Nephron (organoid): ENCODE measurements at regions not wholly inside any gene's neighbourhood (a gene's known extent, or its start where the extent isn't known, plus 50 kb on each side); places are given as distances from the start of the nearest gene placed in this dataset.

Source experiments
- H3K27ac Mint-ChIP-seq, 3 experiments: 2 replicates each; pipeline ENCODE4 v1.8.0; 2020; ENCODE audit warnings: mixed read lengths in 3 of 3, mild to moderate bottlenecking in 2 of 3, moderate library complexity in 1 of 3
- H3K27me3 Mint-ChIP-seq: 2 replicates; pipeline ENCODE4 v1.8.0; 2021; ENCODE audit warnings: low read depth, mild to moderate bottlenecking, moderate library complexity, mixed read lengths
- H3K36me3 Mint-ChIP-seq: 2 replicates; pipeline ENCODE4 v1.8.0; 2020; ENCODE audit warnings: low read depth, mixed read lengths
- H3K4me1 Mint-ChIP-seq: 2 replicates; pipeline ENCODE4 v1.8.0; 2020; ENCODE audit warnings: mixed read lengths
- H3K4me3 Mint-ChIP-seq, 3 experiments: 2 replicates each; pipeline ENCODE4 v1.8.0; 2020; ENCODE audit warnings: mild to moderate bottlenecking in 3 of 3, mixed read lengths in 3 of 3, moderate library complexity in 2 of 3
- H3K9me3 Mint-ChIP-seq: 2 replicates; pipeline ENCODE4 v1.8.0; 2020; ENCODE audit warnings: mixed read lengths
- TF ChIP-seq, protein P1 (sequence below), 3 experiments: fragments of 200-600 bp; sonication (generic); IDR thresholded peaks; one replicate each; pipeline ENCODE4 v1.5.0; 2021; ENCODE audit warnings: antibody characterized with exemption in 3 of 3; ENCODE audit not compliant: unreplicated experiment in 3 of 3

GRCh38 chr20:61184194-61184593, 67.9 kb upstream of the CDH4 start:
- H3K36me3 Mint-ChIP-seq, result no peaks in the 10 kb centered on the region
- H3K9me3 Mint-ChIP-seq, result no peaks in the 10 kb centered on the region
- H3K4me3 Mint-ChIP-seq, result no peak overlapping the region
- no peaks in the 10 kb centered on the region for H3K4me1 Mint-ChIP-seq
- H3K27ac Mint-ChIP-seq, result no peak overlapping the region
- peaks cover 36% of the 10 kb centered on the region for H3K27me3 Mint-ChIP-seq
- TF ChIP-seq, protein P1, sequence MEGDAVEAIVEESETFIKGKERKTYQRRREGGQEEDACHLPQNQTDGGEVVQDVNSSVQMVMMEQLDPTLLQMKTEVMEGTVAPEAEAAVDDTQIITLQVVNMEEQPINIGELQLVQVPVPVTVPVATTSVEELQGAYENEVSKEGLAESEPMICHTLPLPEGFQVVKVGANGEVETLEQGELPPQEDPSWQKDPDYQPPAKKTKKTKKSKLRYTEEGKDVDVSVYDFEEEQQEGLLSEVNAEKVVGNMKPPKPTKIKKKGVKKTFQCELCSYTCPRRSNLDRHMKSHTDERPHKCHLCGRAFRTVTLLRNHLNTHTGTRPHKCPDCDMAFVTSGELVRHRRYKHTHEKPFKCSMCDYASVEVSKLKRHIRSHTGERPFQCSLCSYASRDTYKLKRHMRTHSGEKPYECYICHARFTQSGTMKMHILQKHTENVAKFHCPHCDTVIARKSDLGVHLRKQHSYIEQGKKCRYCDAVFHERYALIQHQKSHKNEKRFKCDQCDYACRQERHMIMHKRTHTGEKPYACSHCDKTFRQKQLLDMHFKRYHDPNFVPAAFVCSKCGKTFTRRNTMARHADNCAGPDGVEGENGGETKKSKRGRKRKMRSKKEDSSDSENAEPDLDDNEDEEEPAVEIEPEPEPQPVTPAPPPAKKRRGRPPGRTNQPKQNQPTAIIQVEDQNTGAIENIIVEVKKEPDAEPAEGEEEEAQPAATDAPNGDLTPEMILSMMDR (IDR thresholded peaks at IDR 0.05; ENCODE audit: unreplicated experiment in 3 of 3), result no peak

DNA sequence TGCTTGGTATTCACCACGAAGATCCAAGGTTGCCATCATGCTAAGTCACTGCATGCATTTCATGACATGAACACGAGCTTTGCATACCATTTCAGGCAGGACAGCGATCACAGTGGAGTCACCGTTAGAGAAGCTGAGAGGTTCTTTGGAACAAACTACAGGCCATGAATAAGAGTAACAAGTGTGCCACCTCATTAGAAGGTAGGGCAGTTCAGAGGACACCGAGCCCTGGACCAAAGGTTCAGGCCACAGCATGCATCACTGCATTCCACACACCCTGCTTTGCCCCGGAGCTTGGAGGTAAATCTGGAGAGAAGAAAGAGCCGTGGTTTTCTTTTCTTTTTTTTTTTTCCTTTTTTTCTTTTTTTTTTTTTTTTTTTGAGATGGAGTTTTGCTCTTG, 66.9 kb upstream of the CDH4 start:
- H3K4me1 Mint-ChIP-seq, result no peaks in the 10 kb centered on the region
- H3K27me3 Mint-ChIP-seq, result peaks cover 28% of the 10 kb centered on the region
- no peaks in the 10 kb centered on the region for H3K36me3 Mint-ChIP-seq
- H3K9me3 Mint-ChIP-seq, result no peaks in the 10 kb centered on the region
- no peak overlapping the region for H3K27ac Mint-ChIP-seq
- no peak overlapping the region for H3K4me3 Mint-ChIP-seq
- TF ChIP-seq, protein P1 (IDR thresholded peaks at IDR 0.05; ENCODE audit: unreplicated experiment in 3 of 3), result no peak

GRCh38 chr20:61185841-61186601, 66.0 kb upstream of the CDH4 start:
- H3K4me3 Mint-ChIP-seq, result no peak overlapping the region
- TF ChIP-seq, protein P1 (IDR thresholded peaks at IDR 0.05; ENCODE audit: unreplicated experiment in 3 of 3), result no peak
- H3K27me3 Mint-ChIP-seq, result peaks cover 23% of the 10 kb centered on the region
- no peaks in the 10 kb centered on the region for H3K9me3 Mint-ChIP-seq
- H3K36me3 Mint-ChIP-seq, result no peaks in the 10 kb centered on the region
- no peak overlapping the region for H3K27ac Mint-ChIP-seq
- H3K4me1 Mint-ChIP-seq, result no peaks in the 10 kb centered on the region

GRCh38 chr20:61186771-61187472, 65.1 kb upstream of the CDH4 start:
- no peaks in the 10 kb centered on the region for H3K4me1 Mint-ChIP-seq
- H3K36me3 Mint-ChIP-seq, result no peaks in the 10 kb centered on the region
- TF ChIP-seq, protein P1 (IDR thresholded peaks at IDR 0.05; ENCODE audit: unreplicated experiment in 3 of 3), result no peak
- H3K9me3 Mint-ChIP-seq, result no peaks in the 10 kb centered on the region
- no peak overlapping the region for H3K4me3 Mint-ChIP-seq
- H3K27ac Mint-ChIP-seq, result no peak overlapping the region
- H3K27me3 Mint-ChIP-seq, result peaks cover 20% of the 10 kb centered on the region

DNA sequence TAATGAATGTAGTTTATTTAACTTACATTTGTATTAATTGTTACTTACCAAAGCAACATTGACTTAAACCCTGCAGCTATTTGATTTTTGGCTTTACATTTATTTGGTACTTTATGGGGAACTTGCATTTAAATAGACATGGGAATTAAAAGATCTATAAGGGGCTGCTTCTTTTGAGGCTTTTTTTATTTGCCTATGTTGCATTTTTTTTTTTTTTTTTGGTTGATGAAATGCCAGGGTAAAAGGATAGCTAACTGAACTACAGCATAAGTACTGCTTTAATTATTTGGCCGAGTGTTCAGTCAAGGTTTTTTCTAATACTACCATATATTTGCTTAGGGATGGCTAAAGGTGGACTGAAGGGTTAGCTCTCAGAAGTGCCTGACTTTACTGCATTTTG, 62.5 kb upstream of the CDH4 start:
- TF ChIP-seq, protein P1 (IDR thresholded peaks at IDR 0.05; ENCODE audit: unreplicated experiment in 3 of 3), result no peak
- Mint-ChIP-seq H3K4me3 (no peak overlapping the region), H3K27ac (no peak overlapping the region), H3K4me1 (peaks cover 7% of the 10 kb centered on the region), H3K27me3 (peaks cover 17% of the 10 kb centered on the region), H3K36me3 (no peaks in the 10 kb centered on the region), H3K9me3 (no peaks in the 10 kb centered on the region)
